GM19324 (cell line): ENCODE measurements at regions not wholly inside any gene's neighbourhood (a gene's known extent, or its start where the extent isn't known, plus 50 kb on each side); places are given as distances from the start of the nearest gene placed in this dataset.
"Not testable (repeated sequence)": the region's sequence is repeated elsewhere in the genome, so short reads cannot be mapped to it uniquely, and the experiment has no call there.

Experiments used
- ATAC-seq: cut with Tn5 transposase; IDR thresholded peaks from one replicate; pipeline ENCODE4 v1.9.1; 2021; ENCODE audit warnings: mild to moderate bottlenecking, moderate library complexity; ENCODE audit not compliant: unreplicated experiment, low FRiP score

DNA sequence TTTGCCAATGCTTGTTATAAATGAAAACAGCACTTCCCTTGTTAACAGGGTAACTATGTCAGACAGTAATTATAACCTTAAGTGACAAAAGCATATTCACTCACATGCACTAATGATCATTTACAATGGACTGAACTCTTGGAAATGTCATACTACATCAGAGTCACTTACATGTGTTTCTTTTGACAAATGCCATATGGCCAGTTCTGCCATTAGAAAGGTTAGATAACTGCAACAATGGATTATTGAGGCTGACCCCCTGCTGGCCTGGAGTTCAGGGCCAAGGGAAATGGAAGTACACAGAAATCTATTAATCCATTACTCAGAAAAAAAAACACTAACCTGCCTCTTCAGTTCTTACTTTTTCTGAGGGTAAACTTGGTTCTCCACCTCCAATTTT lies 313.4 kb downstream of the CNTN3 start:
- no peak for ATAC-seq

DNA sequence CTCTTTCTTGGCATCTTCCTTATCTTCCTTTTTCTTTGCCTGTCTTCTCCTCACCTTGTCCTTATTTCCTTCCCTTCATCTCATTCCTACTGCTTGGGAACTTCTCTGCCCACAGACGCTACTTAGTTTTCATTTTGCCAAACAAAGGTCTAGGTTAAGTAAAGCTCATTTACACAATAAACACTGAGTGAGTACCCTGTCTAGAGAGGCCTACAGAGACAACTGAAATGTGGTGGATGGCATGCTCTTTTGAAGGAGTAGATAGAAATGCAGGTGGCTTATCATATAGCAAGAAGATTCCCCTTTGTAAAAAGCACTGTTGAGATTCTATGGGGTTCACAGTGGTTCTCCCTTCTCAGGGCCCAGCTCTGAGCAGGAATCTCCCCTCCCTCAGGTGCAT lies 319.0 kb downstream of the CNTN3 start:
- no peak for ATAC-seq

DNA sequence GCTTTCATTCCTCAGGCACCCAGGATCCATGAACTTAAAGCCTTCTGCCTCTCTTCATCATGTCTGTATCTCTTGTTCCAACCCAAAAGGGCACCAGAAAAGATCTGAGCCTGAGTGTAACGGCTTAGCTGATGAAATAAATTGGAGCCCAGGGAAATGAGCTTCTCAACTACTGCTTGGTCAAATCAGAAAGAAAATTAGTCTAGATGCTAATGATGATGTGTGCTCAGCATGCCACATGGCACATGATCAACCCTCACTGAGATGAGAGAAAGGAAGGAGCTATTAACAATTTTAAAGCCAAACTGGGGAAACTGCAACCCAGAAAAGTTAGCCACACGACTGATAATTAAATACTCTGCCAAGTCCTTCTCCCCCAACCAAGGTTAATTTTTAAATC lies 325.7 kb downstream of the CNTN3 start:
- no peak for ATAC-seq

DNA sequence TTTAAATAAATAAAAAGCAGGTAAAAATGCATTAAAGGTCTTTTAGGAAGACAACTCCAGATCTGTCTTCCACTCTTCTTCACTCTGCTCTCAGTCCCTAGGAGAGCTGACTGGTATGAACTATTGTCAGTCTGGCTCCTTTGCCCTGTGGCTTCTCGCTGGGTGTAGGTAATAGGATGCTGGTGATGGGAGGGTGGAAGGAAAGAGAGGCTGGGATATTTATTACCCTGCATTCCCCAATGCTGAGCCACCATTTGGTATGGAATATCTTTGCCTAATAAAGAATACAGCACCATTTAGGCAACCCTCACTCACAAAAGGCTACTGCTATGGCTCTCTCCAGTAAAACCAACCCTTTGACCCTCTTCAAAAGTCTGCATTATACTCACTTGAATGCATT lies 326.9 kb downstream of the CNTN3 start:
- no peak for ATAC-seq

DNA sequence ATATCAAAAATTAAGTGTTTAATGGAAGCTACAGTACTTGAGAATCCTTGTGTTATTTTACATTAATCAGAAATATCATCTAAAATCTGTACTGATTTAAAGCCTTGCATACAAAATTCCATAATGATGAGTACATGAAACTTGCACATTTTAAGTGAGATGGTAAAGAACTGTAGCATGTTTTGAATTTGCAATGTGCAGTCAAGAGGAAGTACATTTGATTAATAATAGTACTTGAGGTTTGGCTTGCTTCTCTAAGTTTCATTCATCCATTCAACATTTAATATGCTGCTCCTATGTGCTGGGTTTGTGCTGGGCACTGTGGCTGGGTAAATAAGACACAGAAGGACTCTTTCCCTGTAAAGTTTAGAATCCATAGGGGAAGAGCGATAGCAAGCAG lies 332.3 kb downstream of the CNTN3 start:
- ATAC-seq = no peak

DNA sequence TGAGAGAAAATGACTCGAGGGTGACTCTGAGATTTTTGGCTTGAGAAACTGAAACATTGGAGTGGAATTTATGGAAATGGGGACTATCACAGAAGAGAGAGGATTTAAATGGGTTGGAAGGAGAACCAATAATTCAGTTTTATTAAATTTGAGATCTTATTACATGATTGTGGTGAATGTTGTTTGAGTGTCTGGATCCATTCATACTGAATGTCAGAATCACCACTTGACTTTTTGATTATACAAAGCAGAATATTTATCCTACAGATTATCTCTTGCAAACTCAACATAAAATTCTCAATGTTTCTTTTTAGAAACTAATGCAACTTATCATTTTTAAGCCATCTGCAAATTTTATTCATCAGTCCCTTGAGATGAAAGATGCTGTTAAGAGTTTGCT lies 332.8 kb downstream of the CNTN3 start:
- no peak for ATAC-seq

DNA sequence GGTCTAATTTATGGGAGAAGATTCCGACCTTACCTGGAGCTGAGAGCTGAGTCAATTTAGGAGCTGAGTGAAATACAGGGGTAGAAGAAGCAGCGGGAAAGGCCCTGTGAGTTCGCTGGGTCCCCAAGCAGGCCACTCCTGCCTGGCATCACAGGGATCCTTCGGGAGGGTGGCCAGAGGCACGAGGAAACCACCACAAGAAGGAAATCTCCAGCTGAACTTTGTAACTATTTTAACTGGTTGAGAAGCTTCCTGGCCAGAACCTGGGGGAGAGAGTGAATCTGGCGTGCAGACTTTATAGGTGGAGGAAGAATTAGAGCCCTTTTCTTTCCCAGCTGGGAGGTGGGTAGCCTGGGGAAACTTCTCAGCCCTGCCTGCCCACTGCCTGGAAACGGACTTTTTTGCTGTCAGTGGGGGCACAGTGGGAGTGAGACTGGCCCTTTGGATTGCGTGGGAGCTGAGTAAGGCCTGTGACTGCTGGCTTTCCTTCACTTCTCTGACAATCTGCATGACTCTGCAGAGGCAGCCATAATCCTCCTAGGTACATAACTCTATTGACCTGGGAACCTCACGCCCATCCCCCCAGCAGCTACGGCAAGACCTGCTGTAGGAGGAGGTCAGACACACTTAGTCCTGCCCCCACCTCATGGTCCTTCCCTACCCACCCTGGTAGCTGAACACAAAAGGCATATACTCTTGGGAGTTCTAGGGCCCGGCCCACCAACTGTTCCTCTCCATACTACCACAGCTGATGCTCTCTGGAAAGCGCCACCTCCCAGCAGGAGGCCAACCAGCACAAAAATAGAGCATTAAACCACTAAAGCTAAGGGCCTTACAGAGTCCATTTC lies 340.7 kb downstream of the CNTN3 start:
- ATAC-seq = no peak

DNA sequence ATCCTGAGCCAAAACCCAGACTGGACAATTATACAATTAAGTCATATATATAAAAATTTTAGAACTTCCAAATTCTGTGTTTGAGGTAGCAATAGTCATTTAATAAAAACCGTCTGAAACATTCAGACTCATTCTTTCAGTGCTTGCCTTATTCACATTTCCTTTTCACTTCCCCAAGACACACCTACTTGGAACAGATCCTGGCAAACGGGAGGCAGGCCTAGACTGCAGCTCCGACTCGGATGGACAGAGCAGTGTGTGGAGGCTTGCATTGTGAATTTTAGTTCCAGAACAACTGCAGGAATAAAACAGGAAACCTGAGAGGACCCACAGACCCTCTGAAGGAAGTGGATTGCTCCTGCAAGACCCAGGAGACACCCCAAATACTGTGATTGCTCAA lies 341.4 kb downstream of the CNTN3 start:
- ATAC-seq = no peak

DNA sequence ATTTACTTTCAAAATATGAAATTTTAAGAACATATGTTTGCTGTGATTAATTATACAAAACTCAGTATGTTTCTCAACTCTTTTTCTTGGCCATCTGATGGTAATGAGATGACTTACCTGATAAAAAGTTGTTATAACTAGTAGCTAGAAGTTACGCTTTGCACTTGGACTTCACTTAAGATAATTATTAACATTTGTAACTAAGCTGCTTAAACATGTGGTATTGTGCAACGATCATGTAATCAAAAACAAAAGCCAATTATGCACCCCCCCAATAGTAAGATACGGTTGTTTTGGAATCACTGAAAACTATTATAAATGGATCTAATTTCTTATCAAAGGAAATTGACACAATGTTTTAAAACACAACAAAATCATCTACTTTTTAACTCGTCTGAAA lies 342.9 kb downstream of the CNTN3 start:
- ATAC-seq = no peak

DNA sequence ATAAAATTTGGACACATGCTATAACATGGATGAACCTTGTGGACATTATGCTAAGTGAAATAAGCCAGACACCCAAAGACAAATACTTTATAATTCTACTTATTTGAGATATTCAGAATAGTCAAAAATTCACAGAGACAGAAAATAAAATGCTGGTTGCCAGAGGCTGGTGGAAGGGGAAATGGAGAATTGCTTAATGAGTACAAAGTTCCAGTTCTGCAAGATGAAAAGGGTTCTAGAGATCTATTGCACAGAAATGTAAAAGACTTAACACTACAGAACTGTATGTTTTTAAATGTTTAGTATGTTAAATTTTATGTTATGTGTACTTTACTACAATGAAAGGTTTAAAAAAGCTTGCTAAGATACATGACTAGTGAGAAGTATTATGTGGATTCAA lies 344.8 kb downstream of the CNTN3 start:
- ATAC-seq = no peak

DNA sequence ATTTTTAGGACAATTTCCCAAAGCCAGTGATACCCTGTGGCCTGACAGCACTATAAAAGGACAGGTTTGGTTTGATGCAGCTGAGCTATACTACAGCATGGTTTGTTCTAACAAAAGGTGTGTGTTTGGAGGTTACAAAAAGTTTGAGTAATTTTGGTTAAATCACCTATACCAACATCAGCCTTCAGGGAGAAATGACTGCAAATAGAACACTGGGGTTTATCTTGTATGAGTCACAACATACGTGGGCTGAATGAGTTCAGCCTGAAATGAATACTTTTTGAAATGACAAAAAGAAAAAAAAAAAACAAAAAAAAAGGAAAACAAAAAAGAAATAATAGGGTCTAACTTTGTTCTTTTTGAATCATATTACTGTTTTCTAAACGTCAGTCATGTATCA lies 345.7 kb downstream of the CNTN3 start:
- no peak for ATAC-seq

DNA sequence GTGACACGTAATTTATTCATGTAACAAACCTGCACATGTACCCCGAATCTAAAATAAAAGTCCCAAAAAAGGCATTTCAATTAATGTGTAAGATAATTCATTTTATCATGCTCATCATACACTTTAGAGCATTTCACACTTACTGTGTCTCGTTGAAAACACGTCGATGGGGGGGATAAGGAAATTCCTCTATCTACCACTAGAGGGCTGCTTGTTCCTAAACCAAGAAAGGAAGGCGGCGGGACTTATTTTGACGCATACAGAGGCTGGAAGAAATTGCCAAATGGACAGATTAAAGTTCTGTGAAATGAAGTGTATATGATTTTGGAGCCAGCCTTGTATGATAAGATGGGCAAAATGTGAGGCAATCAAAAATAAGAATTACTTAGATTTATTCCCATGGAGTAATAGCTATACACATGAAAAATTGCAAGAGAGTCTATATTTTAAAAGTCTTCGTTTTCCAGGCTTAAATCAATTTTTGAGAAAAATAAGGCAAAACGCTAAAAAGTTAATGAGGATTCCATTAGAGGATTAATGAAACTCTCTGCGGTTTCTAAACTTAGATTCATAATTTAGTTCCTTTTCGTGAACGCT lies 346.8 kb downstream of the CNTN3 start:
- ATAC-seq = no peak

DNA sequence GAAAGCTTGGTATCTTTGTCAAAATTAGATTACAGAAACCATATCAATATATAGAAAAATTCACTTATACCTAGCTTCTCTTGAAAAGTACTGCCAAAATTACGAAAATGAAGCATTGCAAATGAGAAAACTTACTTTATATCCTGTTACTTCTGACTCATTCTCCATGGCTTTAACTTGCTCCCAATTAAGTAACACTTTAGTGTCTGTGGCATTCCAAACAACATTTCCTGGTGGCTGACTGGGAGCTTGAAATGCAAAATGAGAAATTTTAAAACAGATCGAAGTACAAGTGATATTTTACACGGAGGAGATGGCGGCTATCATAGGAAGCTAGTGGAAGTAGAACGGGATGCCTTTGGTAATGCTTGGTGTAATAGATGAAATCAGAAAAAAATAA lies 347.3 kb downstream of the CNTN3 start:
- ATAC-seq = no peak

DNA sequence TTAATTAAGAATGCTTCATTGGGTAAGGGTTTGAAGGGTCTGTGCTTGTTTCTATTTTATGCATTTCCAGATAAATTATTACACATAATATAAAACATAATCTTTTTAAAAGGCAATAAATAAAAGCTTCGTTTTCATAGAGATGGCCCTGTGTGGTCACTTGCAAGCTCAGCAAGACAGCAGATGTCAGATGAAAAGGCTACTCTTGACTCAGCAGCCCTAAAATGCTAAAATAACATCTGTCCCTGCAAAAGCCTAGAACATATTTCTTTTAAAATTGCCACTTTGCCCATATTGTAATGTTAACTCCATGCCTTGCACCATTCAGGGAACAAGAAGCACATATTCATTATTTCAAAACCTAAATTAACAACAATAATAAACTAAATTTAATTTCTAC lies 349.4 kb downstream of the CNTN3 start:
- ATAC-seq = no peak

DNA sequence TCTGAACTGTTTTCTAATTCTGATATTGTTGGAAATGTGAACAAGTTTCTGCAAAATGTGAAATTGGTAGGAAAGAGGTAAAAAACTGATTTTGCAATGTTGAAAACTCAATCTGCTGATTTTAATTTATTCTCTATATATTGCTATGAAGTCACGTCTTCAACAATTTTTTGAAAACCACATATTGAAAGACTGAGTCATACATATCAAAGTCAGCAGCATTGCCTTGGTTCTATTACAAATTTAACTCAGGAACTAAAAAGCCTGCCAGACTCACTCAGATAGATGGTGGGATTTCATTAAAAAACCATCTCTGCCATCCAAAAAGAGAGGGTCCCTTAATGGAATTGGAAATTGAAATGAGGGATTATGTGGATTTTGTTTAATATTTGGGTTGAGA lies 351.4 kb downstream of the CNTN3 start:
- ATAC-seq = no peak

DNA sequence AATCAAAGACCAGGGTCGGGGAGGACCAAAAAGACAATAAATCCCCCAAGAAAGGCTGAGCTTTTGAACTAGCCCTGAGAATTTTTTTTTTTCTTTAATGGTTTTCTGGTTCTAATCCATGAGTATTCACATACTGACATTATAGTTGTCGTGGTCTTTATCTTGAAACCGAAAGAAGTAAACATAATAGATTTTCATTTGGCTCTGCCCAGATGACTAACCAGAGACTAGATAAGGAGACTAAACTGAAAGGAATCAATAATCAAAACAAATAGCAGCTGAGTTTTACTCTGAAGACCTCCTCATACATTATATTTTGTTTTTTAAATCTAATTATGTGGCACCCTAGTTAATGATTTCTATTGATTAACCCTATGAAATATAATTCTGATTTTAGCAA lies 381.4 kb downstream of the CNTN3 start:
- no peak for ATAC-seq

DNA sequence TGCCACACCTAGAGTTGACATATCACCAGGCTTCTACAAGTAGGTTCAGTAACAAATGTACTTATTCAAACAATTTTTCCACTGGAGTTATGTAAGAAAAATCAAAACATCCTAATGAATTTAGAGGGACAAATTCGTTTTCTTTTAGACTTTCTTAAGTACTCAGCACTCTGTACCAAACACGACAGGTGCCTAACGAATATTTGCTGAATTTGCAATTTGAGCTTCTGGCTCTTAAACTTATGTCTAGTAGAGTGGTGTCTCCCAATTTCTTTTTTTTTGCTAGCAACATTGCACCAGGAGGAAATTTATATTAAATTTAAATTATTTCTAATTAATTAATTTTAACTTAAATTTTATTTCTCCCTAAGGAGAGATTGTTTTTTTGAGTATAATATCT lies 397.0 kb downstream of the CNTN3 start:
- ATAC-seq = no peak

DNA sequence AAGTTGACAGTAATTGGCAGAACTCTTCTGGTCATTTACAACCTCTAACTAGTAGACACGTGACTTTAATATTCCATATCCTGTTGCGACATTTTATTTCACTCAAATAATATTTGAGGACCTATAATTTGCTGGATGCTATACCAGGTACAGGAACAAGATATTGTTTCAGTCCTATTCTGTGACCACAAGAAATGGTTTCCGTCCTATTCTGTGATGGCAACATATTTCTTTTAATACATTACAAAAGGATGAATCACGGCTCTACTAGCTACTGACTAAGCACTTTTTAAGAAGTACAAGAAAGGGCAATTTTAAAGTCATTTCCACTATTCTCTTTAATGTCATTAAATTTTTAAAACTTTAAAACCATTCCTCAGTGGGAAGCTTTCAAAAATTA lies 400.2 kb downstream of the CNTN3 start:
- ATAC-seq = no peak

DNA sequence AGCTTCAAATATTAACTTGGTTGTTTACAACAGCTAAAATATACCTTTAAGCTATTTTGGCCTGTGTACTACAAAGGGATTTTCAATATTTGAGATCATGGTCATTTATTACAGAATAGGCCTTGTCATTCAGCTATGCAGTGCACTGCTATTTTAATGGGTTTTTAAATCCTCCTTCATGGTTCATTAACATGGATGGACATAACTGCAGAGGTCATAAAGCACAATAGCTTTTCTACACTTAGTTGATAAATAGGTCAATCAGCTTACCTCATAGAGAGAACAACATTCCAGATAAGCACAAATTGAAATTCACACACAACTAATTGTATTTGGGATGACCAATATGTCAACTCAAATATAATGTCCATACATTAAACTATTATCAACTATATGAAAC lies 403.7 kb downstream of the CNTN3 start:
- ATAC-seq = no peak

DNA sequence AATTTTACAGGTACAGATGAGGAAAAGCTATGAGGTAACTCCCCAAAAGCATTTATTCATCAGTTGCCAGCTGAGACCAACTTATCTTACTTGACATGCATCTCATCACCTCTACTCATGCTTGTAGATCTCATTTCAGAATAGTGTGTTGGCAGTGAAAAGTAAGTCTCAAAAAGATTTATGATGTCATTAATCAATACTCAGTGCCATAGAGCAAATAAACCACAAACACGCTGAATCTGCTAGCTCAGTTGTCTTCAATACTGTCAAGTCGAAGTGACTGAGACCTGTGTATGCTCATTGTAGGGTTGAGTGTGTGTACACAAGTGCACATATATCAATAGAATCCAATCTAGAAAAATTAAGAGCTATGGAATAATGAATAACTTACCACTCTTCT lies 413.5 kb downstream of the CNTN3 start:
- no peak for ATAC-seq

DNA sequence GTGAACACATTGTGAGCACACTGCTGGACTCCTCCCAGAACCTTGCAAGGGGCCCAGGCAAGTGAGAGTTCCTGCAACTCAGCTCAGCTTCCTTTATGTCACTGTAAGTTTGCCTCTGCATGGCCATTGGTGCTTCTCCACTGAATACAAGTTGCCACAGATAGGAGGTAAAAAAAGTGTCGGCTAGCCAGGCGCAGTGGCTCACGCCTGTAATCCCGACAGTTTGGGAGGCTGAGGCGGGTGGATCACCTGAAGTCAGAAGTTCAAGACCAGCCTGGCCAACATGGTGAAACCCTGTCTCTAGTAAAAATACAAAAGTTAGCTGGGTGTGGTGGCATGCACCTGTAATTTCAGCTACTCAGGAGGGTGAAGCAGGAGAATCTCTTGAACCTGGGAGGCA lies 435.8 kb downstream of the CNTN3 start:
- ATAC-seq = not testable (repeated sequence)

DNA sequence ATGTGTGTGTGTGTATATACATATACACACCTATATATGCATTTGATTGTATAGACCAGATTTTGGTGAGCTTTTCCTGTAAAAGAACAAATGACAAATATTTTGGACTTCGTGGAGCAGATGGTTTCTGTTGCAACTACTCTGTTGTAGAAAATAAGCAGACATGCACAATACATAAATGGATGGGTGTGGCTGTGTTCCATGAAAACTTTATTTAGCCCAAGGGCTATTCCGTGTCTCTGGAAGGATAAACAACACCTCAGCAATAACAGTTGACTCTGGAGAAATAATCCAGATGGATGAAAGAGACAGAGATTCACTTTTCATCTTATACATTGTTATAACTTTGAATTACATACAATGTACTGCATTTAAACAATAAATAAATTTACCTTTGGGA lies 441.4 kb downstream of the CNTN3 start:
- ATAC-seq = no peak
